Kidney (tissue), 13 donors: ENCODE measurements at regions not wholly inside any gene's neighbourhood (a gene's known extent, or its start where the extent isn't known, plus 50 kb on each side); places are given as distances from the start of the nearest gene placed in this dataset.

Experiments
- DNase-seq, 5 donors: peaks; one replicate each; pipeline ENCODE4 v3.0.0-alpha.2; 2013 to 2020
- FAIRE-seq: peaks from 2 replicates; lab custom pipeline; 2012; peaks lifted over from hg19 to GRCh38; lab: Jason Lieb, UNC
- H3K27ac ChIP-seq, 2 donors: one replicate each; pipeline ENCODE4 v1.7.0; 2013; ENCODE audit warnings: low read depth in 2 of 2, low read length in 2 of 2, inconsistent platforms in 1 of 2
- H3K27me3 ChIP-seq: one replicate; pipeline ENCODE4 v1.7.1; 2013; ENCODE audit warnings: low read length, inconsistent platforms; ENCODE audit not compliant: control insufficient read depth, insufficient read depth
- H3K36me3 ChIP-seq, 3 donors: one replicate each; pipeline versions ENCODE4 v1.7.0 to v1.7.1; 2013; ENCODE audit warnings: low read length in 3 of 3, control low read depth in 1 of 3, inconsistent platforms in 1 of 3; ENCODE audit not compliant: insufficient read depth in 3 of 3, control insufficient read depth in 2 of 3
- H3K4me1 ChIP-seq, 3 donors: one replicate each; pipeline versions ENCODE4 v1.7.0 to v1.7.1; 2013; ENCODE audit warnings: low read length in 3 of 3, inconsistent platforms in 1 of 3, low read depth in 1 of 3; ENCODE audit not compliant: control insufficient read depth in 2 of 3, insufficient read depth in 2 of 3
- H3K4me3 ChIP-seq, 3 donors: one replicate each; pipeline versions ENCODE4 v1.7.0 to v1.8.1; 2013; ENCODE audit warnings: low read length in 3 of 3, control low read depth in 1 of 3, inconsistent platforms in 1 of 3
- H3K9ac ChIP-seq, 3 donors: one replicate each; pipeline versions ENCODE4 v1.7.0 to v1.7.1; 2013; ENCODE audit warnings: low read length in 3 of 3, control low read depth in 1 of 3, inconsistent platforms in 1 of 3
- H3K9me3 ChIP-seq, 3 donors: one replicate each; pipeline versions ENCODE4 v1.7.0 to v1.7.1; 2013; ENCODE audit warnings: low read length in 3 of 3, control low read depth in 1 of 3, inconsistent platforms in 1 of 3; ENCODE audit not compliant: control insufficient read depth in 2 of 3, insufficient read depth in 1 of 3
- CTCF ChIP-seq: IDR thresholded peaks from 3 replicates; pipeline ENCODE4 v1.5.1; 2012; ENCODE audit warnings: mild to moderate bottlenecking, moderate library complexity, borderline replicate concordance; ENCODE audit not compliant: insufficient read depth; ENCODE audit errors: extremely low read depth
- intact Hi-C: fragments of 100-400 bp; cut with DNase I; formaldehyde crosslinking; loops from one replicate; pipeline ENCODE4 v1.11.1; 2022
- donor health status: control.
- donor health status: control.
- donor health status: control.
- donor health status: control.
- donor health status: control.
- donor health status: DM: yes; HTN: yes; CAD: no.
- donor health status: Normal renal cell carcinoma (clear cell type).

DNA sequence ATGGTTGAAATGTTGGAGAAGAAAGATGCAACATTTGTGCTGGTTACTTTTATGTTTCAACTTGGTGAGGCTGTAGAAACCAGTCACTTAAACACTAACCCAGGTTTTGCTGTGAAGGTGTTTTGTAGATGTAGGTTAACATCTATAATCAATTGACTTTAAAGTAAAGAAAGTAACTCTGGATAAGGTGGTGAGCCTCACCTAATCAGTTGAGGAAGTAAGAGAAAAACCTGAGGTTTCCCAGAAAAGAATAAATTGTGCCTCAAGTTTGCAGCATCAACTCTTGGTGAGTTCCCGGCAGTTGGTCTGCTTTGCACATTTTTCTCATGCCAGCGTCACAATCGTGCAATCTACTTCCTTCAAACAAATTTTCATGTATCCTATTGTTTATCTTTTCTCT lies 673.4 kb downstream of the QKI start:
- Histone ChIP-seq H3K9ac (no peak overlapping the region), H3K4me3 (no peak overlapping the region), H3K27ac (no peak overlapping the region), H3K4me1 (no peaks in the 10 kb centered on the region), H3K9me3 (no peaks in the 10 kb centered on the region), H3K27me3 (no peaks in the 10 kb centered on the region), H3K36me3 (no peaks in the 10 kb centered on the region)
- FAIRE-seq: no peak
- DNase-seq: no peak
- no peak for TF ChIP-seq CTCF
- intact Hi-C loops: no loop called here

- no peaks in the 10 kb centered on the region for H3K36me3 ChIP-seq
- H3K4me3 ChIP-seq: no peak overlapping the region
- FAIRE-seq (no peak), DNase-seq (no peak)
- no peak for TF ChIP-seq CTCF
- no peaks in the 10 kb centered on the region for H3K4me1 ChIP-seq
- H3K9me3 ChIP-seq: no peaks in the 10 kb centered on the region
- no peak overlapping the region for H3K27ac ChIP-seq
- H3K9ac ChIP-seq: no peak overlapping the region
- H3K27me3 ChIP-seq: no peaks in the 10 kb centered on the region
- intact Hi-C loops: no loop called here
Measured at GRCh38 chr6:164087211-164087610, 672.7 kb downstream of the QKI start.

GRCh38 chr6:164086076-164086887 lies 671.8 kb downstream of the QKI start:
- FAIRE-seq (no peak), DNase-seq (peak in 1 of 5 donors; percentile 50)
- intact Hi-C loops: no loop called here
- Histone ChIP-seq H3K9ac (no peak overlapping the region), H3K9me3 (no peaks in the 10 kb centered on the region), H3K4me3 (no peak overlapping the region), H3K27me3 (no peaks in the 10 kb centered on the region), H3K27ac (no peak overlapping the region), H3K4me1 (no peaks in the 10 kb centered on the region), H3K36me3 (no peaks in the 10 kb centered on the region)
- TF ChIP-seq CTCF: no peak
